Activated CD8-positive, alpha-beta T cell treated with anti-CD3 and anti-CD28 coated beads, Interleukin-2, amount 10 ng/mL, durations not matched to agents 7 days and 5 days (primary cell): ENCODE measurements at regions not wholly inside any gene's neighbourhood (a gene's known extent, or its start where the extent isn't known, plus 50 kb on each side); places are given as distances from the start of the nearest gene placed in this dataset.

Experiments
- ATAC-seq: fragments of 150-1000 bp; cut with Tn5 transposase; one replicate; pipeline ENCODE4 v1.10.0; 2021; ENCODE audit warnings: moderate library complexity
- CTCF ChIA-PET: fragments of 350-600 bp; sonication (Branson Sonifier 250); formaldehyde crosslinking; loops from one replicate; lab custom pipeline; 2021; ENCODE audit warnings: antibody characterized with exemption; lab: Charles Lee
- POLR2A ChIA-PET: fragments of 350-600 bp; sonication (Branson Sonifier 250); formaldehyde crosslinking; loops from one replicate; lab custom pipeline; 2021; ENCODE audit warnings: antibody characterized with exemption; lab: Charles Lee
- DNase-seq: peaks from one replicate; pipeline ENCODE4 v3.0.0-alpha.2; 2020
- H3K27ac Mint-ChIP-seq: one replicate; pipeline ENCODE4 v1.8.0; 2021; ENCODE audit warnings: mild to moderate bottlenecking, mixed read lengths
- H3K27me3 Mint-ChIP-seq: one replicate; pipeline ENCODE4 v1.8.0; 2021; ENCODE audit warnings: low read depth, mixed read lengths
- H3K36me3 Mint-ChIP-seq: one replicate; pipeline ENCODE4 v1.8.0; 2021; ENCODE audit warnings: low read depth, mixed read lengths
- H3K4me1 Mint-ChIP-seq: one replicate; pipeline ENCODE4 v1.8.0; 2021; ENCODE audit warnings: low read depth, mixed read lengths
- H3K4me3 Mint-ChIP-seq: one replicate; pipeline ENCODE4 v1.8.0; 2021; ENCODE audit warnings: mild to moderate bottlenecking, mixed read lengths
- H3K9me3 Mint-ChIP-seq: one replicate; pipeline ENCODE4 v1.8.0; 2022; ENCODE audit warnings: mixed read lengths; ENCODE audit not compliant: insufficient read depth

GRCh38 chr5:155871623-155872022 lies 455.3 kb upstream of the SGCD start:
- ATAC-seq (no peak), DNase-seq (no peak)
- Mint-ChIP-seq H3K4me3 (no peak overlapping the region), H3K36me3 (no peaks in the 10 kb centered on the region), H3K27ac (no peak overlapping the region), H3K9me3 (no peaks in the 10 kb centered on the region), H3K27me3 (peaks cover 5% of the 10 kb centered on the region), H3K4me1 (no peaks in the 10 kb centered on the region)
- CTCF ChIA-PET = no interaction called here
- POLR2A ChIA-PET = no interaction called here

- DNase-seq (no peak), ATAC-seq (no peak)
- H3K4me3 Mint-ChIP-seq = no peak overlapping the region
- no peaks in the 10 kb centered on the region for H3K36me3 Mint-ChIP-seq
- POLR2A ChIA-PET = no interaction called here
- peaks cover 5% of the 10 kb centered on the region for H3K27me3 Mint-ChIP-seq
- CTCF ChIA-PET = no interaction called here
- H3K27ac Mint-ChIP-seq = no peak overlapping the region
- H3K9me3 Mint-ChIP-seq = no peaks in the 10 kb centered on the region
- no peaks in the 10 kb centered on the region for H3K4me1 Mint-ChIP-seq
Measured at GRCh38 chr5:155872629-155873220, 454.2 kb upstream of the SGCD start.

- no peaks in the 10 kb centered on the region for H3K4me1 Mint-ChIP-seq
- no peaks in the 10 kb centered on the region for H3K27me3 Mint-ChIP-seq
- ChIA-PET POLR2A (no interaction called here), CTCF (no interaction called here)
- no peak overlapping the region for H3K4me3 Mint-ChIP-seq
- ATAC-seq (no peak), DNase-seq (no peak)
- no peak overlapping the region for H3K27ac Mint-ChIP-seq
- H3K36me3 Mint-ChIP-seq = no peaks in the 10 kb centered on the region
- H3K9me3 Mint-ChIP-seq = no peaks in the 10 kb centered on the region
Measured at GRCh38 chr5:155878991-155879575, 447.9 kb upstream of the SGCD start.

GRCh38 chr5:155884041-155884440 lies 442.9 kb upstream of the SGCD start:
- Mint-ChIP-seq H3K36me3 (no peaks in the 10 kb centered on the region), H3K27me3 (no peaks in the 10 kb centered on the region), H3K4me1 (no peaks in the 10 kb centered on the region), H3K9me3 (no peaks in the 10 kb centered on the region), H3K27ac (no peak overlapping the region), H3K4me3 (no peak overlapping the region)
- ChIA-PET POLR2A (no interaction called here), CTCF (no interaction called here)
- no peak for DNase-seq
- no peak for ATAC-seq

- ATAC-seq = no peak
- CTCF ChIA-PET = no interaction called here
- no peaks in the 10 kb centered on the region for H3K4me1 Mint-ChIP-seq
Measured at GRCh38 chr5:155885199-155885598, 441.8 kb upstream of the SGCD start.

GRCh38 chr5:155886311-155887031 lies 440.5 kb upstream of the SGCD start:
- no peaks in the 10 kb centered on the region for H3K36me3 Mint-ChIP-seq
- H3K27me3 Mint-ChIP-seq = no peaks in the 10 kb centered on the region
- ChIA-PET POLR2A (no interaction called here), CTCF (no interaction called here)
- no peaks in the 10 kb centered on the region for H3K9me3 Mint-ChIP-seq
- no peak overlapping the region for H3K4me3 Mint-ChIP-seq
- no peak for DNase-seq
- ATAC-seq = no peak
- H3K4me1 Mint-ChIP-seq = no peaks in the 10 kb centered on the region
- H3K27ac Mint-ChIP-seq = no peak overlapping the region

More at GRCh38 chr5:155885199-155885598, 441.8 kb upstream of the SGCD start:
- H3K27ac Mint-ChIP-seq = no peak overlapping the region
- POLR2A ChIA-PET = no interaction called here
- no peaks in the 10 kb centered on the region for H3K36me3 Mint-ChIP-seq
- no peak overlapping the region for H3K4me3 Mint-ChIP-seq
- H3K27me3 Mint-ChIP-seq = no peaks in the 10 kb centered on the region
- no peaks in the 10 kb centered on the region for H3K9me3 Mint-ChIP-seq
- no peak for DNase-seq

- H3K4me3 Mint-ChIP-seq = no peak overlapping the region
- H3K27ac Mint-ChIP-seq = no peak overlapping the region
- H3K9me3 Mint-ChIP-seq = no peaks in the 10 kb centered on the region
- ChIA-PET CTCF (interaction anchor here (0.7 kb wide), 1 partner anchor 48 kb away, joined by 3 read pairs; no protein-coding TSS in a partner anchor), POLR2A (no interaction called here)
- ATAC-seq (no peak), DNase-seq (no peak)
- no peaks in the 10 kb centered on the region for H3K27me3 Mint-ChIP-seq
- no peaks in the 10 kb centered on the region for H3K4me1 Mint-ChIP-seq
- no peaks in the 10 kb centered on the region for H3K36me3 Mint-ChIP-seq
Measured at GRCh38 chr5:155895484-155895883, 431.5 kb upstream of the SGCD start.

- CTCF ChIA-PET = no interaction called here
- ATAC-seq (no peak), DNase-seq (no peak)
- H3K27ac Mint-ChIP-seq = no peak overlapping the region
- no peaks in the 10 kb centered on the region for H3K4me1 Mint-ChIP-seq
- no peaks in the 10 kb centered on the region for H3K27me3 Mint-ChIP-seq
- H3K4me3 Mint-ChIP-seq = no peak overlapping the region
- no peaks in the 10 kb centered on the region for H3K36me3 Mint-ChIP-seq
- no peaks in the 10 kb centered on the region for H3K9me3 Mint-ChIP-seq
- POLR2A ChIA-PET = no interaction called here
Measured at GRCh38 chr5:155897761-155898160, 429.2 kb upstream of the SGCD start.

- POLR2A ChIA-PET = no interaction called here
- CTCF ChIA-PET = no interaction called here
- no peaks in the 10 kb centered on the region for H3K27me3 Mint-ChIP-seq
- no peak overlapping the region for H3K4me3 Mint-ChIP-seq
- DNase-seq = no peak
- no peaks in the 10 kb centered on the region for H3K4me1 Mint-ChIP-seq
- H3K36me3 Mint-ChIP-seq = no peaks in the 10 kb centered on the region
- no peak for ATAC-seq
- no peak overlapping the region for H3K27ac Mint-ChIP-seq
- H3K9me3 Mint-ChIP-seq = no peaks in the 10 kb centered on the region
Measured at GRCh38 chr5:155898284-155898683, 428.7 kb upstream of the SGCD start.

GRCh38 chr5:155903791-155904190 lies 423.2 kb upstream of the SGCD start:
- Mint-ChIP-seq H3K4me3 (no peak overlapping the region), H3K9me3 (no peaks in the 10 kb centered on the region), H3K27me3 (no peaks in the 10 kb centered on the region), H3K4me1 (no peaks in the 10 kb centered on the region), H3K36me3 (no peaks in the 10 kb centered on the region), H3K27ac (no peak overlapping the region)
- no peak for DNase-seq
- ChIA-PET CTCF (no interaction called here), POLR2A (no interaction called here)
- ATAC-seq = no peak

- H3K9me3 Mint-ChIP-seq = no peaks in the 10 kb centered on the region
- H3K27ac Mint-ChIP-seq = no peak overlapping the region
- H3K4me1 Mint-ChIP-seq = no peaks in the 10 kb centered on the region
- no peak for ATAC-seq
- H3K36me3 Mint-ChIP-seq = no peaks in the 10 kb centered on the region
- DNase-seq = no peak
- H3K27me3 Mint-ChIP-seq = no peaks in the 10 kb centered on the region
- H3K4me3 Mint-ChIP-seq = no peak overlapping the region
- CTCF ChIA-PET = no interaction called here
- POLR2A ChIA-PET = no interaction called here
Measured at GRCh38 chr5:155905364-155905763, 421.6 kb upstream of the SGCD start.

GRCh38 chr5:155906046-155906445 lies 420.9 kb upstream of the SGCD start:
- Mint-ChIP-seq H3K27ac (no peak overlapping the region), H3K4me1 (no peaks in the 10 kb centered on the region), H3K9me3 (no peaks in the 10 kb centered on the region), H3K36me3 (no peaks in the 10 kb centered on the region), H3K4me3 (no peak overlapping the region), H3K27me3 (no peaks in the 10 kb centered on the region)
- DNase-seq (no peak), ATAC-seq (no peak)
- ChIA-PET POLR2A (no interaction called here), CTCF (interaction anchor here (1.2 kb wide), 1 partner anchor 23 kb away, joined by 3 read pairs; no protein-coding TSS in a partner anchor)
